Posterior cingulate gyrus (tissue), 11 donors: ENCODE measurements at regions not wholly inside any gene's neighbourhood (a gene's known extent, or its start where the extent isn't known, plus 50 kb on each side); places are given as distances from the start of the nearest gene placed in this dataset.
"Not testable (repeated sequence)": the region's sequence is repeated elsewhere in the genome, so short reads cannot be mapped to it uniquely, and the experiment has no call there.

Experiments
- DNase-seq, 10 donors: peaks; one replicate each; pipeline versions ENCODE4 v3.0.0 to v3.0.0-alpha.2; 2020 to 2021; ENCODE audit warnings: mixed read lengths in 3 of 10
- intact Hi-C: fragments of 100-400 bp; cut with DNase I; formaldehyde crosslinking; loops from one replicate; pipeline ENCODE4 v1.15.1; 2023

- no peak for DNase-seq
- intact Hi-C loops: no loop called here
Measured at GRCh38 chr12:87369161-87369560, 660.0 kb downstream of the C12orf50 start.

GRCh38 chr12:87368259-87368658 lies 660.9 kb downstream of the C12orf50 start:
- no peak for DNase-seq
- intact Hi-C loops: no loop called here

- no peak for DNase-seq
- intact Hi-C loops: no loop called here
Measured at GRCh38 chr12:87365423-87365822, 663.8 kb downstream of the C12orf50 start.

- peak in 2 of 10 donors; percentile 50 to 51 for DNase-seq
- intact Hi-C loops: no loop called here
Measured at GRCh38 chr12:87363497-87364084, 665.6 kb downstream of the C12orf50 start.

GRCh38 chr12:87349681-87350080 lies 679.5 kb downstream of the C12orf50 start:
- DNase-seq: no peak
- intact Hi-C loops: no loop called here

GRCh38 chr12:87348071-87348470 lies 681.1 kb downstream of the C12orf50 start:
- DNase-seq: no peak
- intact Hi-C loops: no loop called here

GRCh38 chr12:87344699-87345098 lies 684.5 kb downstream of the C12orf50 start:
- DNase-seq: no peak
- intact Hi-C loops: no loop called here

- no peak for DNase-seq
- intact Hi-C loops: no loop called here
Measured at GRCh38 chr12:87338681-87339080, 690.5 kb downstream of the C12orf50 start.

- intact Hi-C loops: no loop called here
- no peak for DNase-seq
Measured at GRCh38 chr12:87336814-87337336, 692.3 kb downstream of the C12orf50 start.

GRCh38 chr12:87332987-87333726 lies 696.0 kb downstream of the C12orf50 start:
- no peak for DNase-seq
- intact Hi-C loops: no loop called here

GRCh38 chr12:87330071-87330555 lies 699.1 kb downstream of the C12orf50 start:
- DNase-seq: peak in 3 of 10 donors; percentile 49 to 63 (median 51)
- intact Hi-C loops: not testable (repeated sequence)

GRCh38 chr12:87329076-87329863 lies 699.9 kb downstream of the C12orf50 start:
- intact Hi-C loops: no loop called here
- no peak for DNase-seq

GRCh38 chr12:87323369-87323768 lies 705.8 kb downstream of the C12orf50 start:
- intact Hi-C loops: no loop called here
- DNase-seq: no peak

GRCh38 chr12:87320724-87321123 lies 708.5 kb downstream of the C12orf50 start:
- DNase-seq: no peak
- intact Hi-C loops: no loop called here

- intact Hi-C loops: no loop called here
- DNase-seq: no peak
Measured at GRCh38 chr12:87317302-87317701, 711.9 kb downstream of the C12orf50 start.

GRCh38 chr12:87311206-87311605 lies 718.0 kb downstream of the C12orf50 start:
- no peak for DNase-seq
- intact Hi-C loops: no loop called here

GRCh38 chr12:87310126-87310525 lies 719.1 kb downstream of the C12orf50 start:
- DNase-seq: no peak
- intact Hi-C loops: no loop called here

GRCh38 chr12:87305481-87305880 lies 723.7 kb downstream of the C12orf50 start:
- intact Hi-C loops: no loop called here
- no peak for DNase-seq

GRCh38 chr12:87304406-87304805 lies 724.8 kb downstream of the C12orf50 start:
- no peak for DNase-seq
- intact Hi-C loops: no loop called here

- intact Hi-C loops: no loop called here
- no peak for DNase-seq
Measured at GRCh38 chr12:87303396-87304012, 725.7 kb downstream of the C12orf50 start.
